Endothelial cell (in vitro differentiated cells): ENCODE measurements at regions not wholly inside any gene's neighbourhood (a gene's known extent, or its start where the extent isn't known, plus 50 kb on each side); places are given as distances from the start of the nearest gene placed in this dataset.

Experiments
- DNase-seq: peaks from one replicate; pipeline ENCODE4 v3.0.0; 2021; ENCODE audit warnings: low spot score
- H3K27ac Mint-ChIP-seq: one replicate; pipeline ENCODE4 v1.8.0; 2021; ENCODE audit warnings: mixed read lengths, inconsistent platforms; ENCODE audit not compliant: unreplicated experiment
- H3K27me3 Mint-ChIP-seq: one replicate; pipeline ENCODE4 v1.8.0; 2021; ENCODE audit warnings: mild to moderate bottlenecking, moderate library complexity, mixed read lengths, inconsistent platforms; ENCODE audit not compliant: unreplicated experiment
- H3K36me3 Mint-ChIP-seq: one replicate; pipeline ENCODE4 v1.8.0; 2021; ENCODE audit warnings: mild to moderate bottlenecking, low read depth, mixed read lengths, inconsistent platforms; ENCODE audit not compliant: unreplicated experiment
- H3K4me1 Mint-ChIP-seq: one replicate; pipeline ENCODE4 v1.8.0; 2021; ENCODE audit warnings: mild to moderate bottlenecking, mixed read lengths, inconsistent platforms; ENCODE audit not compliant: unreplicated experiment
- H3K4me3 Mint-ChIP-seq: one replicate; pipeline ENCODE4 v1.8.0; 2021; ENCODE audit warnings: mild to moderate bottlenecking, mixed read lengths, inconsistent platforms; ENCODE audit not compliant: unreplicated experiment
- H3K9me3 Mint-ChIP-seq: one replicate; pipeline ENCODE4 v1.8.0; 2021; ENCODE audit warnings: mixed read lengths, inconsistent platforms; ENCODE audit not compliant: unreplicated experiment
- TF ChIP-seq, protein P1 (sequence below): fragments of 200-600 bp; sonication (generic); IDR thresholded peaks from one replicate; pipeline ENCODE4 v1.5.0; 2021; ENCODE audit warnings: antibody characterized with exemption; ENCODE audit not compliant: unreplicated experiment

- no peaks in the 10 kb centered on the region for H3K36me3 Mint-ChIP-seq
- no peak overlapping the region for H3K4me3 Mint-ChIP-seq
- H3K27ac Mint-ChIP-seq: no peak overlapping the region
- peaks cover 11% of the 10 kb centered on the region for H3K4me1 Mint-ChIP-seq
- H3K27me3 Mint-ChIP-seq: peaks cover 4% of the 10 kb centered on the region
- TF ChIP-seq, protein P1, sequence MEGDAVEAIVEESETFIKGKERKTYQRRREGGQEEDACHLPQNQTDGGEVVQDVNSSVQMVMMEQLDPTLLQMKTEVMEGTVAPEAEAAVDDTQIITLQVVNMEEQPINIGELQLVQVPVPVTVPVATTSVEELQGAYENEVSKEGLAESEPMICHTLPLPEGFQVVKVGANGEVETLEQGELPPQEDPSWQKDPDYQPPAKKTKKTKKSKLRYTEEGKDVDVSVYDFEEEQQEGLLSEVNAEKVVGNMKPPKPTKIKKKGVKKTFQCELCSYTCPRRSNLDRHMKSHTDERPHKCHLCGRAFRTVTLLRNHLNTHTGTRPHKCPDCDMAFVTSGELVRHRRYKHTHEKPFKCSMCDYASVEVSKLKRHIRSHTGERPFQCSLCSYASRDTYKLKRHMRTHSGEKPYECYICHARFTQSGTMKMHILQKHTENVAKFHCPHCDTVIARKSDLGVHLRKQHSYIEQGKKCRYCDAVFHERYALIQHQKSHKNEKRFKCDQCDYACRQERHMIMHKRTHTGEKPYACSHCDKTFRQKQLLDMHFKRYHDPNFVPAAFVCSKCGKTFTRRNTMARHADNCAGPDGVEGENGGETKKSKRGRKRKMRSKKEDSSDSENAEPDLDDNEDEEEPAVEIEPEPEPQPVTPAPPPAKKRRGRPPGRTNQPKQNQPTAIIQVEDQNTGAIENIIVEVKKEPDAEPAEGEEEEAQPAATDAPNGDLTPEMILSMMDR: no peak
- no peaks in the 10 kb centered on the region for H3K9me3 Mint-ChIP-seq
- no peak for DNase-seq
Observed at GRCh38 chr3:73759297-73759711, 134.6 kb upstream of the PDZRN3 start.

GRCh38 chr3:73757536-73757935 is 132.8 kb upstream of the PDZRN3 start:
- H3K4me1 Mint-ChIP-seq: peaks cover 11% of the 10 kb centered on the region
- no peak overlapping the region for H3K27ac Mint-ChIP-seq
- peaks cover 4% of the 10 kb centered on the region for H3K27me3 Mint-ChIP-seq
- DNase-seq: no peak
- H3K4me3 Mint-ChIP-seq: no peak overlapping the region
- H3K9me3 Mint-ChIP-seq: no peaks in the 10 kb centered on the region
- TF ChIP-seq, protein P1: no peak
- H3K36me3 Mint-ChIP-seq: no peaks in the 10 kb centered on the region

GRCh38 chr3:73753985-73754384 is 129.2 kb upstream of the PDZRN3 start:
- Mint-ChIP-seq H3K36me3 (no peaks in the 10 kb centered on the region), H3K27ac (no peak overlapping the region), H3K9me3 (no peaks in the 10 kb centered on the region), H3K4me1 (peaks cover 7% of the 10 kb centered on the region), H3K4me3 (no peak overlapping the region), H3K27me3 (peaks cover 2% of the 10 kb centered on the region)
- DNase-seq: no peak
- TF ChIP-seq, protein P1: no peak

GRCh38 chr3:73752338-73752737 is 127.6 kb upstream of the PDZRN3 start:
- Mint-ChIP-seq H3K4me1 (no peaks in the 10 kb centered on the region), H3K27me3 (peaks cover 2% of the 10 kb centered on the region), H3K4me3 (no peak overlapping the region), H3K27ac (no peak overlapping the region), H3K36me3 (no peaks in the 10 kb centered on the region), H3K9me3 (no peaks in the 10 kb centered on the region)
- DNase-seq: no peak
- TF ChIP-seq, protein P1: no peak

DNA sequence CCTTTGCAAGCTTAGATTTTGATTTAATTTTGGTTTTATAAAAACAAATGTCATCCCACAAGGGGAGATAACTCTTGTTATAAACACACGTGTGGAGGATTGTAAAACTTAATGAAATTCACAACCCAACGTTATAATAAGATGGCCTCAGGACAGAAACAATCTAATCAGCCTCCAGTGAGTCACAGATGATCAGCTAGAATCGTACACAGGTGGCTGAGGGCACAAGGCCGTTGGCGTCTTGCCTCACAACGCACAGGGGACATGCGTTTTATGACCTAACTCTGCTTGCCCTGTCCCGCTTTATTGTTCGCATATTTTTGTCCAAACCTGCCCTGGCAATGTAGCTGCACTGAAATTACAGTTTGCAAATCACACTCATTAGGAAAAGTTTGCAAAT is 121.9 kb upstream of the PDZRN3 start:
- Mint-ChIP-seq H3K27ac (no peak overlapping the region), H3K36me3 (no peaks in the 10 kb centered on the region), H3K27me3 (no peaks in the 10 kb centered on the region), H3K4me3 (no peak overlapping the region), H3K4me1 (peaks cover 3% of the 10 kb centered on the region), H3K9me3 (no peaks in the 10 kb centered on the region)
- TF ChIP-seq, protein P1: no peak
- DNase-seq: no peak
